PC-3 (cell line): ENCODE measurements at regions not wholly inside any gene's neighbourhood (a gene's known extent, or its start where the extent isn't known, plus 50 kb on each side); places are given as distances from the start of the nearest gene placed in this dataset.
"Not testable (repeated sequence)": the region's sequence is repeated elsewhere in the genome, so short reads cannot be mapped to it uniquely, and the experiment has no call there.

ENCODE experiments used
- ATAC-seq: fragments of 200-7000 bp; cut with Tn5 transposase; 2 replicates; pipeline ENCODE4 v1.9.1; 2020; ENCODE audit warnings: mild to moderate bottlenecking, moderate library complexity
- BruUV-seq: library from RNA; stranded (reverse); fragments of 400-500 nt; replicated peaks from 2 replicates; lab custom pipeline; 2021; lab: Mats Ljungman, UMichigan
- CTCF ChIA-PET: fragments of 300-600 bp; sonication (Branson Sonifier 250); formaldehyde crosslinking; loops from one replicate; lab custom pipeline; 2022; ENCODE audit warnings: antibody characterized with exemption; lab: Charles Lee
- POLR2A ChIA-PET: fragments of 300-600 bp; sonication (Branson Sonifier 250); formaldehyde crosslinking; loops from one replicate; lab custom pipeline; 2022; ENCODE audit warnings: antibody characterized with exemption; ENCODE audit not compliant: unreplicated experiment; lab: Charles Lee
- DNase-seq: peaks from one replicate; pipeline ENCODE4 v3.0.0-alpha.2; 2015
- H2AFZ ChIP-seq: fragments of 300-600 bp; sonication (generic); 2 replicates; pipeline ENCODE4 v1.6.0; 2016; ENCODE audit warnings: antibody characterized with exemption, low read length
- H3F3A ChIP-seq: fragments of 300-600 bp; sonication (generic); one replicate; pipeline ENCODE4 v1.6.0; 2017; ENCODE audit warnings: antibody characterized with exemption, low read length, control low read depth, mild to moderate bottlenecking; ENCODE audit not compliant: unreplicated experiment
- H3K27ac ChIP-seq: fragments of 300-600 bp; sonication (generic); 2 replicates; pipeline ENCODE4 v1.5.1; 2016; ENCODE audit warnings: mild to moderate bottlenecking, low read length
- H3K27me3 ChIP-seq: fragments of 300-600 bp; sonication (generic); 2 replicates; pipeline ENCODE4 v1.6.1; 2016; ENCODE audit warnings: low read length, mixed read lengths
- H3K36me3 ChIP-seq: fragments of 300-600 bp; sonication (generic); 2 replicates; pipeline ENCODE4 v1.6.1; 2016; ENCODE audit warnings: low read depth, mixed run types, low read length, mixed read lengths
- H3K4me1 ChIP-seq: fragments of 300-600 bp; sonication (generic); 2 replicates; pipeline ENCODE4 v1.5.1; 2016; ENCODE audit warnings: low read length; ENCODE audit not compliant: insufficient read depth
- H3K4me2 ChIP-seq: fragments of 300-600 bp; sonication (generic); 2 replicates; pipeline ENCODE4 v1.6.0; 2016; ENCODE audit warnings: low read length
- H3K4me3 ChIP-seq: fragments of 300-600 bp; sonication (generic); 2 replicates; pipeline ENCODE4 v1.5.1; 2016; ENCODE audit warnings: mild to moderate bottlenecking, low read length, mixed read lengths
- H3K79me2 ChIP-seq: fragments of 300-600 bp; sonication (generic); 2 replicates; pipeline ENCODE4 v1.6.1; 2017; ENCODE audit warnings: low read length, mixed read lengths
- H3K9ac ChIP-seq: fragments of 300-600 bp; sonication (generic); 2 replicates; pipeline ENCODE4 v1.6.0; 2016; ENCODE audit warnings: mild to moderate bottlenecking, low read length
- H3K9me2 ChIP-seq: fragments of 300-600 bp; sonication (generic); replicated peaks from 2 replicates; pipeline ENCODE4 v1.6.1; 2016; ENCODE audit warnings: mixed run types, low read length, mixed read lengths
- H3K9me3 ChIP-seq: fragments of 300-600 bp; sonication (generic); 2 replicates; pipeline ENCODE4 v1.6.1; 2016; ENCODE audit warnings: low read length, mixed read lengths
- H4K20me1 ChIP-seq: fragments of 300-600 bp; sonication (generic); 2 replicates; pipeline ENCODE4 v1.6.1; 2016; ENCODE audit warnings: low read length, mixed read lengths
- CTCF ChIP-seq: fragments of 300-600 bp; sonication (generic); conservative IDR thresholded peaks from 2 replicates; pipeline ENCODE4 v1.5.1; 2017; ENCODE audit warnings: antibody characterized with exemption, low read depth, mild to moderate bottlenecking, low read length
- EZH2 ChIP-seq: fragments of 300-600 bp; sonication (generic); IDR thresholded peaks from one replicate; pipeline ENCODE4 v1.6.1; 2017; ENCODE audit warnings: antibody characterized with exemption, mild to moderate bottlenecking, low read length; ENCODE audit not compliant: unreplicated experiment
- EZH2phosphoT487 ChIP-seq: fragments of 300-600 bp; sonication (generic); IDR thresholded peaks from 2 replicates; pipeline ENCODE4 v1.6.1; 2018; ENCODE audit warnings: mild to moderate bottlenecking, antibody characterized with exemption, low read length, borderline replicate concordance
- intact Hi-C: fragments of 100-400 bp; cut with micrococcal nuclease; formaldehyde crosslinking; loops from 2 replicates; pipeline ENCODE4 v1.9.0; 2023

GRCh38 chr18:44580159-44580558 is 100.5 kb upstream of the SETBP1 start:
- DNase-seq, result no peak
- H2AFZ ChIP-seq, result no peak overlapping the region
- BruUV-seq, result no TSS peak
- TF ChIP-seq EZH2phosphoT487 (no peak), CTCF (no peak), EZH2 (no peak)
- CTCF ChIA-PET, result interaction anchor here (0.6 kb wide), 1 partner anchor 628 kb away, joined by 3 read pairs; no protein-coding TSS in a partner anchor
- H3K9me2 ChIP-seq, result no peaks in the 10 kb centered on the region
- H3F3A ChIP-seq, result no peaks in the 10 kb centered on the region
- no peak overlapping the region for H3K9ac ChIP-seq
- H3K9me3 ChIP-seq, result no peaks in the 10 kb centered on the region
- peaks cover 13% of the 10 kb centered on the region for H3K4me1 ChIP-seq
- POLR2A ChIA-PET, result no interaction called here
- no peaks in the 10 kb centered on the region for H3K27me3 ChIP-seq
- H3K4me3 ChIP-seq, result no peak overlapping the region
- no peaks in the 10 kb centered on the region for H3K36me3 ChIP-seq
- H3K27ac ChIP-seq, result no peak overlapping the region
- no peak overlapping the region for H3K4me2 ChIP-seq
- no peaks in the 10 kb centered on the region for H4K20me1 ChIP-seq
- no peaks in the 10 kb centered on the region for H3K79me2 ChIP-seq
- intact Hi-C loops, result no loop called here
- no peak for ATAC-seq

GRCh38 chr18:44580782-44581181 is 99.9 kb upstream of the SETBP1 start:
- H3K9ac ChIP-seq, H4K20me1 ChIP-seq, intact Hi-C loops, CTCF ChIA-PET, H3F3A ChIP-seq, POLR2A ChIA-PET, H2AFZ ChIP-seq, H3K79me2 ChIP-seq, H3K4me3 ChIP-seq, H3K9me2 ChIP-seq, H3K27ac ChIP-seq, H3K27me3 ChIP-seq, H3K9me3 ChIP-seq, ATAC-seq, H3K36me3 ChIP-seq, H3K4me2 ChIP-seq, BruUV-seq, DNase-seq: not testable (repeated sequence)
- H3K4me1 ChIP-seq, result peaks cover 13% of the 10 kb centered on the region

- Histone ChIP-seq H3K4me1 (peaks cover 13% of the 10 kb centered on the region), H3K36me3 (no peaks in the 10 kb centered on the region), H4K20me1 (no peaks in the 10 kb centered on the region), H3K9ac (no peak overlapping the region), H3K4me2 (no peak overlapping the region), H2AFZ (no peak overlapping the region), H3F3A (no peaks in the 10 kb centered on the region), H3K27me3 (no peaks in the 10 kb centered on the region), H3K4me3 (no peak overlapping the region), H3K9me2 (no peaks in the 10 kb centered on the region), H3K27ac (no peak overlapping the region), H3K9me3 (no peaks in the 10 kb centered on the region), H3K79me2 (no peaks in the 10 kb centered on the region)
- ChIA-PET CTCF (no interaction called here), POLR2A (no interaction called here)
- TF ChIP-seq EZH2phosphoT487 (no peak), EZH2 (no peak), CTCF (no peak)
- ATAC-seq (no peak), DNase-seq (no peak)
- no TSS peak for BruUV-seq
- intact Hi-C loops, result no loop called here
These were observed 98.2 kb upstream of the SETBP1 start for GRCh38 chr18:44582456-44582855.
